Duodenal mucosa (tissue), 2 donors: ENCODE measurements at regions not wholly inside any gene's neighbourhood (a gene's known extent, or its start where the extent isn't known, plus 50 kb on each side); places are given as distances from the start of the nearest gene placed in this dataset.

Source experiments
- H3K27ac ChIP-seq: one replicate; pipeline ENCODE4 v1.7.0; 2013; ENCODE audit warnings: low read depth, low read length
- H3K27me3 ChIP-seq, 2 donors: one replicate each; pipeline ENCODE4 v1.7.0; 2013; ENCODE audit warnings: low read length in 2 of 2, control low read depth in 1 of 2; ENCODE audit not compliant: insufficient read depth in 2 of 2, control insufficient read depth in 1 of 2
- H3K36me3 ChIP-seq, 2 donors: one replicate each; pipeline ENCODE4 v1.7.0; 2013; ENCODE audit warnings: low read length in 2 of 2, control low read depth in 1 of 2; ENCODE audit not compliant: insufficient read depth in 2 of 2, control insufficient read depth in 1 of 2
- H3K4me1 ChIP-seq, 2 donors: one replicate each; pipeline ENCODE4 v1.7.0; 2013; ENCODE audit warnings: low read length in 2 of 2, control low read depth in 1 of 2; ENCODE audit not compliant: insufficient read depth in 2 of 2, control insufficient read depth in 1 of 2
- H3K4me3 ChIP-seq, 2 donors: one replicate each; pipeline ENCODE4 v1.7.0; 2013; ENCODE audit warnings: low read length in 2 of 2, low read depth in 1 of 2
- H3K9ac ChIP-seq, 2 donors: one replicate each; pipeline ENCODE4 v1.7.0; 2013; ENCODE audit warnings: low read length in 2 of 2, low read depth in 1 of 2
- H3K9me3 ChIP-seq, 2 donors: one replicate each; pipeline ENCODE4 v1.7.0; 2013; ENCODE audit warnings: low read length in 2 of 2, control low read depth in 1 of 2; ENCODE audit not compliant: control insufficient read depth in 1 of 2

DNA sequence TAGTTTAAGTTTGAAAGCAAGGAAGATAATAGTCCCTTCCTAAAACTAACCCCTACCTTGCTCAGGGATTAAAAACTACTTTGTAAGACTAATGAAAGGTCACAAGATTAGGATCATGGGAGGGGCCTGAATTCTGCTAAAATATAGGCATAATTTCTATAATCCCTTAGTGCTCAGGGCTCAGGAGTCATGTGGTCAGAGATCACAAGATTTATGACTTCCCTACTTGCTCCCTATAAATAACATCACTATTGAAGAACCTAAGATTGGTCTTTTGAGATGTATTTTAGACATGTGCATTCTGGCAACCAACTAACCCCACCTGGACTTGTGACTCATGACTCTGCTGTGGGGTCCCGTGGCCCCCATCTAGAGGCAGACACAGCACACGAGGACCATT, 81.1 kb downstream of the STMND1 start:
- Histone ChIP-seq H3K27me3 (peaks cover 0 to 3% of the 10 kb centered on the region in 2 donors), H3K9ac (no peak overlapping the region), H3K27ac (no peak overlapping the region), H3K9me3 (no peaks in the 10 kb centered on the region), H3K36me3 (no peaks in the 10 kb centered on the region), H3K4me1 (no peaks in the 10 kb centered on the region), H3K4me3 (no peak overlapping the region)

DNA sequence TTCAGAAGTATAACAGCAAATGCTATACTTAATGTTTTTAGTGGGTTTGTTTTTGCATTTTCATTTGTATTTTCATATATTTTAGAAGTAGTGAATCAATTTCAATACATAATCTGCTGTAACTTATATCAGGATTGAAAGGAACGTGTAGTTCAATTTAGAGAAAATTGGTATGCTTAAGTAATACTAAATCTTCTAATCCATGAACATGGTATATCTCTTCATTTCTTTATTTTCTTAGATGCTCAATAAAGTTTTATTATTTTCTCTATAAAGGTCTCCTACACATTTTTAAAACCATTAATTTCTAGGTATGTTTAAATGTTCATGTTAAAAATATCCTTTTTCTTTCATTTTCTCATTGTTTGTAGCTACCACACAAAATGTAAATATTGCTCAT, 85.1 kb downstream of the STMND1 start:
- no peak overlapping the region for H3K9ac ChIP-seq
- H3K36me3 ChIP-seq: no peaks in the 10 kb centered on the region
- no peak overlapping the region for H3K27ac ChIP-seq
- H3K9me3 ChIP-seq: no peaks in the 10 kb centered on the region
- H3K27me3 ChIP-seq: peaks cover 0 to 3% of the 10 kb centered on the region in 2 donors
- H3K4me1 ChIP-seq: no peaks in the 10 kb centered on the region
- H3K4me3 ChIP-seq: no peak overlapping the region

DNA sequence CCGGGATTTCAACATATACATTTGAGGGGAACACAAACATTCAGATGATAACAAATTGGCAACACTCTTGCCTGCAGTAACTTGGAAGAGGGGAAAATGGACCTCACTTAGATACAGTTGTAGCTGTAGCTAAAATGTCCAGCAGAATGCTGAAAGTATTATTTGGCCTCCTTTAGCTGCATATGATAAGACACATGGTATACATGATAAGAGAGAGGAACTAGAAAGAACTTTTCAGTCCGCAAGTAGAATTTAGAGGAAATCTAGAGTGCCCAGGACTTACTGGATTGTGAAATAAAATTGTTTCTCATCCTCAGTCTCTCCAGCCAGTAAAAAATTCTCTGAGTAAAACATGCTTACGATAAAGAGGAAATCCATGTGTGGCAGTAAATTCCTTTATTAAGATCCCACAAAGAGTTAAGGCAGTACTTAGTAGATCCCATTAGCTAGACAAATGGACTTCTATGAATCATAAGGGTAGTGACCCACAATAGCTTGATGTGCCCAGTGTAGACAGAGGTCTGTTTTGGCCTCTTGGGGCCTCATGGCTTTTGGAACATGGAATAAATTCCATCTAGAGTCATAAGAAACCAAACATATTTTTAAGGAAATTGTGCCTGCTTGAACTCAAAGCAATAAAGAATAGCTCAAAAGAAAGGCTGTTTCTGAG, 87.9 kb upstream of the RBM24 start:
- H3K4me3 ChIP-seq: no peak overlapping the region
- no peak overlapping the region for H3K27ac ChIP-seq
- no peak overlapping the region for H3K9ac ChIP-seq

DNA sequence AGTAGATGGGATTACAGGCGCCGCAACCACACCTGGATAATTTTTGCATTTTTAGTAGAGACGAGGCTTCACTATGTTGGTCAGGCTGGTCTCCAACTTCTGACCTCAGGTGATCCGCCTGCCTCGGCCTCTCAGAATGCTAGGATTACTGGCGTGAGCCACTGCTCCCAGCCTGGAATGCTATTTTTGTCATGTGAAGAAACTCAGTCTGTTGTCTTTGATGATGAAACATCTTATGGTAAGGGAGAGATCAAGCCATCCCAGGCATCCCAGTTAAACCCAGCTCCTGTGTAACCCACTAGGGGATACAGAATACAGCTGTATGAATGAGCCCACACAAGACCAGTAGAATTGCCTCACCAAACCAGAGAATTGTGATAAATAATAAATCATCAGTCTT, 83.6 kb upstream of the RBM24 start:
- H3K36me3 ChIP-seq: no peaks in the 10 kb centered on the region

More for the DNA sequence above, 87.9 kb upstream of the RBM24 start:
- H3K36me3 ChIP-seq: no peaks in the 10 kb centered on the region
- H3K4me1 ChIP-seq: no peaks in the 10 kb centered on the region
- H3K27me3 ChIP-seq: no peaks in the 10 kb centered on the region
- H3K9me3 ChIP-seq: no peaks in the 10 kb centered on the region

DNA sequence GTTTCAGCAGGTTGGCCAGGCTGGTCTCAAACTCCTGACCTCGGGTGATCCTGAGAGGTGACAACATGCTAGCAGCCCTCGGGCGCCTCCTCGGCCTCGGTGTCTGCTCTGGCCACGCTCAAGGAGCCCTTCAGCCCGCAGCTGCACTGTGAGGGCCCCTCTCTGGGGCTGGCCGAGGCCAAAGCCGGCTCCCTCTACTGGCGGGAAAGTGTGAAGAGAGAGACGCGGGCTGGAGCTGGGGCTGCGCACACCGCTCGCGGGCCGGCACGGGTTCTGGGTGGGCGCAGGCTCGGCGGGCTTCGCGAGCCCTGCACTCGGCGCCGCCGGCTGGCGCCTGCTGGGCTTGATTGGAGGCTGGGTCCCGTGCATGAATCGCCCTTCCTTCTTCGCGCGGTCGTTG, 80.8 kb upstream of the RBM24 start:
- no peak overlapping the region for H3K27ac ChIP-seq
- H3K9ac ChIP-seq: no peak overlapping the region
- peaks cover 0 to 4% of the 10 kb centered on the region in 2 donors for H3K9me3 ChIP-seq
- no peak overlapping the region for H3K4me3 ChIP-seq
- no peaks in the 10 kb centered on the region for H3K36me3 ChIP-seq
- H3K27me3 ChIP-seq: no peaks in the 10 kb centered on the region
- H3K4me1 ChIP-seq: no peaks in the 10 kb centered on the region

More for the DNA sequence above, 83.6 kb upstream of the RBM24 start:
- Histone ChIP-seq H3K27me3 (no peaks in the 10 kb centered on the region), H3K9ac (no peak overlapping the region), H3K4me3 (no peak overlapping the region), H3K9me3 (peaks cover 0 to 4% of the 10 kb centered on the region in 2 donors), H3K4me1 (no peaks in the 10 kb centered on the region), H3K27ac (no peak overlapping the region)

DNA sequence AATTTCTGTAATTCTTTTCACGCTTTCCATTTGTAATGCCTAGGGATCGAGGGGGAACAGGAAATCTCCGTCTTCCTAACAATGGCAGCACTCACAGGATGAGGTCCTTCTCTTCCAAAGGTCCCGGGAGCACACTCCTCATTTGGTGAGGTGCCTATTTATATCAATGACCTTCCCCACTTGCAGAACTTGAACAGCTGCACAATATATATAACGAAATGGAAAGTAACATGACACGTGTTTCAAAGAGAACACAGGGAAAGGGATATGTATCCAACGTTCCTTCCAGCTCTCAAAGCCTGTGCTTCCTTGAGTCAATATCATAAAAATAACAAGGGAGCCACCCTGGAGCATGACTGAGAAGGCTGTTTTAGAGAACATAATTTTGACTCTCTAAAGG, 78.6 kb upstream of the RBM24 start:
- Histone ChIP-seq H3K27me3 (no peaks in the 10 kb centered on the region), H3K36me3 (no peaks in the 10 kb centered on the region), H3K27ac (no peak overlapping the region), H3K9ac (no peak overlapping the region), H3K9me3 (peaks cover 5 to 7% of the 10 kb centered on the region in 2 donors), H3K4me3 (no peak overlapping the region), H3K4me1 (no peaks in the 10 kb centered on the region)

DNA sequence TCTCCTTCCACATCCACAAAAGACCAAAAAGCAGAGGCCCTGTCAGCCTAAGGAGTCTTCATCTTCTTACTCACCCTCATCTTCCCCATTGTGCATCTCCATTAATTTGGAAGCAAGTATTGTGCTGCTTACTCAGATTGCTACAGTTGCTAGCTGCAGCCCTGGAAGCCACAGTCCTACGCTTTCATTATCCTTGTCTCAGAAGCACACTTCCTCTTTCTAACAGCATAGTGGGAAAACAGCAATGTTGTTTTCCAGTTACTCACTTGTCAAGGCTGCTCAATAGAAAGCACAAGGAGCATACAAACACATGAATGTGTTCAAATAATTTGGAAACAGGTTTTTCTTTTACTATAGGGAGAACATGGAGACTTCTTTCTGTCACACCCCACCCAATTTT, 76.6 kb upstream of the RBM24 start:
- no peak overlapping the region for H3K27ac ChIP-seq

DNA sequence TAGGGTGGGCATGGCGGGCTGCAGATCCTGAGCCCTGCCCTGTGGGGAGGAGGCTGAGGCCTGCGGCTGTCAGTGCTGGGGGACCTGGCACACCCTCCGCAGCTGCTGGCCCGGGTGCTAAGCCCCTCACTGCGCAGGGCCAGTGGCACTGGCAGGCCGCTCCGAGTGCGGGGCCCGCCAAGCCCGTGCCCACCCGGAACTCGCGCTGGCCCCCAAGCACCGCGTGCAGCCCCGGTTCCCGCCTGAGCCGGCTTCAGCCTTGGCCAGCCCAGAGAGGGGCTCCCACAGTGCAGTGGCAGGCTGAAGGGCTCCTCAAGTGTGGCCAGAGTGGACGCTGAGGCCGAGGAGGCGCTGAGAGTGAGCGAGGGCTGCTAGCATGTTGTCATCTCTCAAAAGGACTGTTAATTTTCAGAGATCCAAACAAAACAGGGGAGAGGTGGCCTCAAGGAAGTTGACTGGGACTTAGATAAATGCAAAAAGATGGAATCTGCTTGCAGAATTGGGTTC, 74.5 kb upstream of the RBM24 start:
- Histone ChIP-seq H3K4me1 (no peaks in the 10 kb centered on the region), H3K27ac (no peak overlapping the region), H3K36me3 (no peaks in the 10 kb centered on the region), H3K9me3 (peaks cover 3 to 5% of the 10 kb centered on the region in 2 donors), H3K9ac (no peak overlapping the region), H3K27me3 (no peaks in the 10 kb centered on the region), H3K4me3 (no peak overlapping the region)

More for the DNA sequence above, 76.6 kb upstream of the RBM24 start:
- Histone ChIP-seq H3K9ac (no peak overlapping the region), H3K9me3 (peaks cover 5 to 7% of the 10 kb centered on the region in 2 donors), H3K4me1 (no peaks in the 10 kb centered on the region), H3K36me3 (no peaks in the 10 kb centered on the region), H3K4me3 (no peak overlapping the region), H3K27me3 (no peaks in the 10 kb centered on the region)

DNA sequence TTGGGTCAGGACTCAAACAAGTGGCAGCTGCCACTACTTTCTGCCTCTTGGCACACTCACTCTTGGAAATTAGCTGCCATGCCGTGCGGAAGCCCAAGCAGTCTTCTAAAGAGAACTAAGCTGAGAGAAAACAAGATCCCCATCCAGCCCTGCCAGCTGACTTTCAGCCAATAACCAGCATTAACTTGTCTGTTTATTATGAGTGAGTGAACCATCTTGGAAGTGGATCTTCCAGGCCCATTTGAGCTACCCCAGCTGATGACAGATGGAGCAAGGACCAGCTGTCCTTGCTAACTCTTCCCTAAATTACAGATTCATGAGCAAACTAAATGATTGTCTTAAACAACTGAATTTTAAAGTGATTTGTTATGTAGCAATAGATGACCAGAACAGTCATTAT, 73.9 kb upstream of the RBM24 start:
- Histone ChIP-seq H3K27me3 (no peaks in the 10 kb centered on the region), H3K9me3 (peaks cover 3 to 5% of the 10 kb centered on the region in 2 donors), H3K4me1 (no peaks in the 10 kb centered on the region), H3K9ac (no peak overlapping the region), H3K27ac (no peak overlapping the region), H3K36me3 (no peaks in the 10 kb centered on the region), H3K4me3 (no peak overlapping the region)

DNA sequence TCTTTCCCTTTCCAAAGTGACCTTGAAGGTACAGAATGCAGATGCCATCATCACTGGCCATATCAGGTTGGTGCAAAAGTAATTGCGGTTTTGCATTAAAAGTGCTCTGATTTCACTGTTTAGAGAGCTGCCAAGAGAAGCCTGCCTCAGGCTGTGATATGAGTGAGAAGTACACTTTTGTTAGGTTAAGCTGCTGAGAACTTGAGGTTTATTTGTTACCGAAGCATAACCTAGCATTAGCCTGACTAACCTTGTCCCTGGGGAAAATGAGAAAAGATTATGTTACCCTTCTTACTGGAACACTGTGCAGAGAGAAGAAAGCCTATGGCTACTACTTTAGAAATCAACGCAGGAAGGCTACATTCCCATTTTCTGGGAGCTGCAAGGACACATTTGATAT, 70.5 kb upstream of the RBM24 start:
- no peak overlapping the region for H3K9ac ChIP-seq
- no peaks in the 10 kb centered on the region for H3K36me3 ChIP-seq
- H3K27me3 ChIP-seq: no peaks in the 10 kb centered on the region
- H3K4me1 ChIP-seq: no peaks in the 10 kb centered on the region
- H3K9me3 ChIP-seq: peaks cover 3 to 5% of the 10 kb centered on the region in 2 donors
- H3K27ac ChIP-seq: no peak overlapping the region
- H3K4me3 ChIP-seq: no peak overlapping the region
